ENCODE measurements at regions not wholly inside any gene's neighbourhood (a gene's known extent, or its start where the extent isn't known, plus 50 kb on each side); places are given as distances from the start of the nearest gene placed in this dataset.

- intact Hi-C loops (cut with micrococcal nuclease): no loop called here
- no peak overlapping the region for H3K9ac ChIP-seq (ENCODE audit: low read length)
- no peak overlapping the region for H2AFZ ChIP-seq (ENCODE audit: low read depth, low read length, poor library complexity, severe bottlenecking)
- POLR2A ChIA-PET: no interaction called here
- RAD21 ChIA-PET (ENCODE audit: low non-redundant PET in 1 of 2, low total read pairs in 2 of 2, uncharacterized antibody in 2 of 2, unreplicated experiment in 2 of 2): no interaction called here
- no peak overlapping the region for H3K4me2 ChIP-seq (ENCODE audit: low read length)
- CTCF ChIA-PET: no interaction called here
- H4K20me1 ChIP-seq (ENCODE audit: insufficient read depth): no peaks in the 10 kb centered on the region
- no peaks in the 10 kb centered on the region for H3K9me3 ChIP-seq (ENCODE audit: control insufficient read depth in 1 of 2, insufficient read depth in 1 of 2, low read depth in 1 of 2, low read length in 2 of 2)
- H3K79me2 ChIP-seq (ENCODE audit: insufficient read depth, low read length): no peaks in the 10 kb centered on the region
- BruUV-seq (replicated peaks): no TSS peak
- no peaks in the 10 kb centered on the region for H3K9me2 ChIP-seq (ENCODE audit: insufficient read depth)
- H3K27me3 ChIP-seq (ENCODE audit: insufficient read depth, low read length): no peaks in the 10 kb centered on the region
- H3K36me3 ChIP-seq (ENCODE audit: control insufficient read depth in 1 of 2, insufficient read depth in 2 of 2, low read length in 2 of 2): no peaks in the 10 kb centered on the region
- no peak for ATAC-seq
- no peak for DNase-seq (ENCODE audit: low read depth, low spot score)
- no peak overlapping the region for H3K4me3 ChIP-seq (replicated peaks in 1 of 2; ENCODE audit: low read depth in 1 of 2, low read length in 2 of 2)
- H3K4me1 ChIP-seq (ENCODE audit: control insufficient read depth in 1 of 2, insufficient read depth in 2 of 2, low read length in 2 of 2): no peaks in the 10 kb centered on the region
- H3K27ac ChIP-seq (ENCODE audit: low read depth, low read length): no peak overlapping the region
- TF ChIP-seq SIN3A (IDR thresholded peaks at IDR 0.05; ENCODE audit: low read depth) (no peak), FOSL1 (IDR thresholded peaks at IDR 0.05; ENCODE audit: low read depth) (no peak), JUND (IDR thresholded peaks at IDR 0.05) (no peak), EZH2phosphoT487 (IDR thresholded peaks at IDR 0.05; ENCODE audit: borderline replicate concordance) (no peak), EGR1 (IDR thresholded peaks at IDR 0.05; ENCODE audit: low read depth) (no peak), YY1 (IDR thresholded peaks at IDR 0.05; ENCODE audit: extremely low read depth, insufficient replicate concordance, low read depth, low read length) (no peak), CEBPB (IDR thresholded peaks at IDR 0.05; ENCODE audit: low read depth) (no peak), CBX3 (IDR thresholded peaks at IDR 0.05; ENCODE audit: low read depth) (no peak)
- TF ChIP-seq, protein P1, sequence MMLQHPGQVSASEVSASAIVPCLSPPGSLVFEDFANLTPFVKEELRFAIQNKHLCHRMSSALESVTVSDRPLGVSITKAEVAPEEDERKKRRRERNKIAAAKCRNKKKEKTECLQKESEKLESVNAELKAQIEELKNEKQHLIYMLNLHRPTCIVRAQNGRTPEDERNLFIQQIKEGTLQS (IDR thresholded peaks at IDR 0.05): no peak
Measured at GRCh38 chr6:137352859-137353258, 133.7 kb upstream of the IFNGR1 start.

DNA sequence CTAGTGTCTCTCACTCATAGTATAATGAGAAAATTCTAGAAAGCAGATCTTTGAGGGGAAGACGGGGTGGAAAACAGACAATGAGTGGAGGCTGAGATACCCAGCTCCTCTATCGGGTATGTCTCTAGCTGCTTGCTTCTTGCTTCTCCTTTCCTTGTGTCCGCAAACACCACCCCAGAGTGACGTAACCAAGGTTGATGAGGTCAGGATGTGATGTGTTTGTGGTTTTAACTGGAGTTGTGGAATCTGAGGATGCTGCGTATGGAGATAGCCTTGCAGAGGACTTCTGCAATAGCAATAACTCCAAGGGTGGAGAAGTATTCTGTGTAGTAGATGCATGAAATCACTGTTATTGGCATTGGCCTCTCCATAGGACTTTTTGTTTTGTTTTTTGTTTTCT lies 132.7 kb upstream of the IFNGR1 start:
- CTCF ChIA-PET: no interaction called here

More for the DNA sequence above, 132.7 kb upstream of the IFNGR1 start:
- POLR2A ChIA-PET: no interaction called here
- H3K79me2 ChIP-seq (ENCODE audit: insufficient read depth, low read length): no peaks in the 10 kb centered on the region
- H2AFZ ChIP-seq (ENCODE audit: low read depth, low read length, poor library complexity, severe bottlenecking): no peak overlapping the region
- no peak overlapping the region for H3K27ac ChIP-seq (ENCODE audit: low read depth, low read length)
- no peak overlapping the region for H3K4me3 ChIP-seq (replicated peaks in 1 of 2; ENCODE audit: low read depth in 1 of 2, low read length in 2 of 2)
- H3K9me3 ChIP-seq (ENCODE audit: control insufficient read depth in 1 of 2, insufficient read depth in 1 of 2, low read depth in 1 of 2, low read length in 2 of 2): no peaks in the 10 kb centered on the region
- no peak for DNase-seq (ENCODE audit: low read depth, low spot score)
- no peaks in the 10 kb centered on the region for H3K4me1 ChIP-seq (ENCODE audit: control insufficient read depth in 1 of 2, insufficient read depth in 2 of 2, low read length in 2 of 2)
- no peak overlapping the region for H3K4me2 ChIP-seq (ENCODE audit: low read length)
- H3K27me3 ChIP-seq (ENCODE audit: insufficient read depth, low read length): no peaks in the 10 kb centered on the region
- no peaks in the 10 kb centered on the region for H4K20me1 ChIP-seq (ENCODE audit: insufficient read depth)
- TF ChIP-seq, protein P1 (IDR thresholded peaks at IDR 0.05): no peak
- TF ChIP-seq CBX3 (IDR thresholded peaks at IDR 0.05; ENCODE audit: low read depth): no peak
- TF ChIP-seq YY1 (IDR thresholded peaks at IDR 0.05; ENCODE audit: extremely low read depth, insufficient replicate concordance, low read depth, low read length): no peak
- TF ChIP-seq REST (IDR thresholded peaks at IDR 0.05; ENCODE audit: low read depth): no peak
- no peak for TF ChIP-seq ELF1 (IDR thresholded peaks at IDR 0.05; ENCODE audit: borderline replicate concordance, low read depth)
- TF ChIP-seq EZH2phosphoT487 (IDR thresholded peaks at IDR 0.05; ENCODE audit: borderline replicate concordance): no peak
- no peak for TF ChIP-seq EZH2 (IDR thresholded peaks at IDR 0.05)
- TF ChIP-seq CEBPB (IDR thresholded peaks at IDR 0.05; ENCODE audit: low read depth): no peak
- no peak for TF ChIP-seq ZBTB33 (IDR thresholded peaks at IDR 0.05; ENCODE audit: extremely low read depth, insufficient replicate concordance, low read length)
- TF ChIP-seq FOSL1 (IDR thresholded peaks at IDR 0.05; ENCODE audit: low read depth): no peak
- TF ChIP-seq SRF (IDR thresholded peaks at IDR 0.05; ENCODE audit: low read depth): no peak
- BruUV-seq (replicated peaks): no TSS peak
- RAD21 ChIA-PET (ENCODE audit: low non-redundant PET in 1 of 2, low total read pairs in 2 of 2, uncharacterized antibody in 2 of 2, unreplicated experiment in 2 of 2): no interaction called here
- no peaks in the 10 kb centered on the region for H3K9me2 ChIP-seq (ENCODE audit: insufficient read depth)
- H3K9ac ChIP-seq (ENCODE audit: low read length): no peak overlapping the region
- no peak for ATAC-seq
- no peaks in the 10 kb centered on the region for H3K36me3 ChIP-seq (ENCODE audit: control insufficient read depth in 1 of 2, insufficient read depth in 2 of 2, low read length in 2 of 2)
- intact Hi-C loops (cut with micrococcal nuclease): no loop called here
